22Rv1 (cell line): ENCODE measurements at regions not wholly inside any gene's neighbourhood (a gene's known extent, or its start where the extent isn't known, plus 50 kb on each side); places are given as distances from the start of the nearest gene placed in this dataset.
"Not testable (repeated sequence)": the region's sequence is repeated elsewhere in the genome, so short reads cannot be mapped to it uniquely, and the experiment has no call there.

Experiments used
- H3K27ac ChIP-seq: fragments of 450-650 bp; 2 replicates; pipeline ENCODE4 v1.5.1; 2017
- ZFX ChIP-seq: fragments of 450-650 bp; IDR thresholded peaks from 2 replicates; pipeline ENCODE4 v1.6.1; 2017; ENCODE audit warnings: antibody characterized with exemption, borderline replicate concordance
- TF ChIP-seq, protein P1 (sequence below): fragments of 450-650 bp; IDR thresholded peaks from 2 replicates; pipeline ENCODE4 v1.5.1; 2017; ENCODE audit warnings: mild to moderate bottlenecking

GRCh38 chr4:114442856-114443255 is 155.8 kb upstream of the UGT8 start:
- TF ChIP-seq, protein P1, sequence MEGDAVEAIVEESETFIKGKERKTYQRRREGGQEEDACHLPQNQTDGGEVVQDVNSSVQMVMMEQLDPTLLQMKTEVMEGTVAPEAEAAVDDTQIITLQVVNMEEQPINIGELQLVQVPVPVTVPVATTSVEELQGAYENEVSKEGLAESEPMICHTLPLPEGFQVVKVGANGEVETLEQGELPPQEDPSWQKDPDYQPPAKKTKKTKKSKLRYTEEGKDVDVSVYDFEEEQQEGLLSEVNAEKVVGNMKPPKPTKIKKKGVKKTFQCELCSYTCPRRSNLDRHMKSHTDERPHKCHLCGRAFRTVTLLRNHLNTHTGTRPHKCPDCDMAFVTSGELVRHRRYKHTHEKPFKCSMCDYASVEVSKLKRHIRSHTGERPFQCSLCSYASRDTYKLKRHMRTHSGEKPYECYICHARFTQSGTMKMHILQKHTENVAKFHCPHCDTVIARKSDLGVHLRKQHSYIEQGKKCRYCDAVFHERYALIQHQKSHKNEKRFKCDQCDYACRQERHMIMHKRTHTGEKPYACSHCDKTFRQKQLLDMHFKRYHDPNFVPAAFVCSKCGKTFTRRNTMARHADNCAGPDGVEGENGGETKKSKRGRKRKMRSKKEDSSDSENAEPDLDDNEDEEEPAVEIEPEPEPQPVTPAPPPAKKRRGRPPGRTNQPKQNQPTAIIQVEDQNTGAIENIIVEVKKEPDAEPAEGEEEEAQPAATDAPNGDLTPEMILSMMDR, result no peak
- no peak for TF ChIP-seq ZFX
- H3K27ac ChIP-seq, result no peak overlapping the region

DNA sequence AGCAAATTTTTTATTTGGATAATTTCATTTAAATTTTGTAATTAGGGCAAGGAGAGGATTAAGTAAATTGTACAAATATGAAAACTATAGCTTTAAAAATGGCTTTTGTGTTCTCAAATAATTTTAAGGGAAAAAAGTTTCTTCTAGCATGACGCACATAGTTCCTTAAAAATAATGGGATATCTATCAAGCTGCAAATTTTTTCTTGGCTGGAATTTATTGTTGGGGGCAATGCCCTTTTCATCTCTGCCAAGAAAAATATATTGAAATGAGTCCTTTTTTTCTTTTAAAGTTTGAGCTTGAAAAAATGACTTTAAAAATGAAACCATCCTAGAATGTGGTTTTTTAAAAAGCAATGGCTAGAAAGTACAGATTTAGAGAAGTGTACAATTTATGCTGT is 154.4 kb upstream of the UGT8 start:
- H3K27ac ChIP-seq, result no peak overlapping the region
- no peak for TF ChIP-seq ZFX
- TF ChIP-seq, protein P1, result no peak

GRCh38 chr4:114447963-114448516 is 150.6 kb upstream of the UGT8 start:
- not testable (repeated sequence) for H3K27ac ChIP-seq

GRCh38 chr4:114458728-114459127 is 139.9 kb upstream of the UGT8 start:
- H3K27ac ChIP-seq, result no peak overlapping the region

GRCh38 chr4:114464726-114465272 is 133.8 kb upstream of the UGT8 start:
- TF ChIP-seq, protein P1, result no peak
- no peak for TF ChIP-seq ZFX
- no peak overlapping the region for H3K27ac ChIP-seq

More at GRCh38 chr4:114458728-114459127, 139.9 kb upstream of the UGT8 start:
- TF ChIP-seq, protein P1, result no peak
- TF ChIP-seq ZFX, result no peak

GRCh38 chr4:114465766-114466165 is 132.8 kb upstream of the UGT8 start:
- no peak for TF ChIP-seq ZFX
- TF ChIP-seq, protein P1, result no peak
- no peak overlapping the region for H3K27ac ChIP-seq

DNA sequence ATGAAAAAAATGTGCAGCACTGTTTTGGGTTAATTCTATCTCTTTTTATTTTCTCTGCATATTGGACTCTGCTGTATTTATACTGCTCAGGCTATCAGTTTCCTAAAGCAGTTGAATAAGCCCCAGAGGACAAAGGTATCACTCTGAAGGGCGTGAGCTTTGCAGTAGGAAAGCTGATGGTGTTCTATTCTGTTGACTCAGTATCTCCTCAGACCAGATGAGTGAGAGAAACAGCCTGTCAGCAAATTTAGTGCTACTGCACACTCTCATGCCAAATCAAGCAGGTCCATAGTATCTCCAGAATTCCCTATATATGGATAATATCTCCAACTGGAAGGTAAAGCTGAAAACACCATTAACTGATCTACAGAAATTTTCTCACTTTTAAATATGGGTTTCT is 132.3 kb upstream of the UGT8 start:
- TF ChIP-seq ZFX, result no peak
- TF ChIP-seq, protein P1, result no peak
- no peak overlapping the region for H3K27ac ChIP-seq
